K562 (cell line): ENCODE measurements at regions not wholly inside any gene's neighbourhood (a gene's known extent, or its start where the extent isn't known, plus 50 kb on each side); places are given as distances from the start of the nearest gene placed in this dataset.

Source experiments
- BCL6 ChIP-seq: fragments of 250-450 bp; sonication (Bioruptor Pico); IDR thresholded peaks from 2 replicates; pipeline ENCODE4 v1.4.0; 2020
- BHLHE40 ChIP-seq: IDR thresholded peaks from 2 replicates; pipeline ENCODE4 v1.6.1; 2011; ENCODE audit warnings: low read length, improper control_type of control experiment
- CHD1 ChIP-seq: fragments of 200-600 bp; sonication (generic); IDR thresholded peaks from one replicate; pipeline ENCODE4 v1.6.1; 2012; ENCODE audit warnings: mild to moderate bottlenecking, moderate library complexity, low read length, inconsistent platforms
- CXXC5 ChIP-seq: fragments of 250-450 bp; sonication (Bioruptor Pico); IDR thresholded peaks from 2 replicates; pipeline ENCODE4 v1.8.0; 2022; ENCODE audit warnings: inconsistent platforms, mild to moderate bottlenecking, moderate library complexity
- DMBX1 ChIP-seq: fragments of 250-450 bp; sonication (Bioruptor Pico); IDR thresholded peaks from 2 replicates; pipeline ENCODE4 v1.8.0; 2022; ENCODE audit warnings: inconsistent platforms, mild to moderate bottlenecking, moderate library complexity, borderline replicate concordance
- NFIC ChIP-seq: fragments of 450-650 bp; IDR thresholded peaks from 2 replicates; pipeline ENCODE4 v1.6.1; 2017; ENCODE audit warnings: mild to moderate bottlenecking, inconsistent platforms
- NR2C1 ChIP-seq, 2 experiments: fragments of 450-650 bp; IDR thresholded peaks; 2 replicates each; pipeline ENCODE4 v1.6.1; 2017; ENCODE audit warnings: mild to moderate bottlenecking in 2 of 2, antibody characterized with exemption in 1 of 2, inconsistent platforms in 1 of 2, missing compliant biosample characterization in 1 of 2, missing genetic modification characterization in 1 of 2
- NR2F6 ChIP-seq: fragments of 450-650 bp; formaldehyde crosslinking; IDR thresholded peaks from 2 replicates; pipeline ENCODE4 v1.4.0; 2020; ENCODE audit warnings: mild to moderate bottlenecking
- POLR2A ChIP-seq: fragments of 450-650 bp; conservative IDR thresholded peaks from 2 replicates; pipeline ENCODE4 v1.6.1; 2016
- SIRT6 ChIP-seq: IDR thresholded peaks from one replicate; pipeline ENCODE4 v1.6.1; 2012; ENCODE audit warnings: low read depth, mild to moderate bottlenecking, control low read depth, inconsistent platforms, low read length, moderate library complexity
- SRF ChIP-seq, 2 experiments: fragments of 250-450, 450-650 bp in 1 of 2; sonication (Bioruptor Pico) in 1 of 2; sonication (generic) in 1 of 2; formaldehyde crosslinking; IDR thresholded peaks; 2 replicates each; pipeline versions ENCODE4 v1.5.0 to v1.5.1; 2020 to 2022; ENCODE audit warnings: mild to moderate bottlenecking in 1 of 2, missing genetic modification reagents in 1 of 2
- TOE1 ChIP-seq, 2 experiments: fragments of 450-650 bp in 1 of 2; sonication (generic) in 1 of 2; formaldehyde crosslinking in 1 of 2; IDR thresholded peaks; 2 replicates each; pipeline versions ENCODE4 v1.7.1 to v1.8.0; 2016 to 2022; ENCODE audit warnings: borderline replicate concordance in 2 of 2, mild to moderate bottlenecking in 2 of 2, antibody characterized with exemption in 1 of 2, inconsistent platforms in 1 of 2, low read depth in 1 of 2, missing genetic modification reagents in 1 of 2, moderate library complexity in 1 of 2
- U2AF1 ChIP-seq: fragments of 200-400 bp; formaldehyde crosslinking; optimal IDR thresholded peaks from 2 replicates; pipeline ENCODE3; 2017; ENCODE audit warnings: mild to moderate bottlenecking, low read depth, low read length, moderate library complexity
- USF2 ChIP-seq: sonication (generic); formaldehyde crosslinking; IDR thresholded peaks from 2 replicates; pipeline ENCODE4 v1.5.0; 2020; ENCODE audit warnings: missing genetic modification reagents
- YY1 ChIP-seq, 3 experiments: IDR thresholded peaks; 2 replicates each; pipeline ENCODE4 v1.6.1; 2011; ENCODE audit warnings: low read length in 2 of 3, mild to moderate bottlenecking in 2 of 3, moderate library complexity in 2 of 3, borderline replicate concordance in 1 of 3, control low read depth in 1 of 3, low read depth in 1 of 3; ENCODE audit not compliant: insufficient read depth in 3 of 3, insufficient replicate concordance in 2 of 3, control insufficient read depth in 1 of 3, insufficient read length in 1 of 3; ENCODE audit errors: extremely low read depth in 1 of 3
- ZFPM2 ChIP-seq: fragments of 250-450 bp; sonication (Bioruptor Pico); IDR thresholded peaks from 2 replicates; pipeline ENCODE4 v1.5.1; 2022; ENCODE audit warnings: mild to moderate bottlenecking
- ZNF134 ChIP-seq: fragments of 250-450 bp; sonication (Bioruptor Pico); conservative IDR thresholded peaks from 2 replicates; pipeline ENCODE4 v1.4.0; 2020
- ZNF175 ChIP-seq: fragments of 200-800 bp; sonication (Bioruptor generic); IDR thresholded peaks from 2 replicates; pipeline ENCODE4 v1.6.1; 2016; ENCODE audit warnings: low read depth, mild to moderate bottlenecking, missing genetic modification characterization, missing compliant biosample characterization
- ZNF197 ChIP-seq: fragments of 200-800 bp; sonication (Bioruptor generic); IDR thresholded peaks from 2 replicates; pipeline ENCODE4 v1.6.1; 2016; ENCODE audit warnings: low read depth, missing genetic modification characterization, missing compliant biosample characterization
- ZNF347 ChIP-seq: fragments of 450-650 bp; formaldehyde crosslinking; IDR thresholded peaks from 2 replicates; pipeline ENCODE4 v1.4.0; 2020; ENCODE audit warnings: low read depth, mild to moderate bottlenecking, moderate library complexity
- ZNF589 ChIP-seq: fragments of 200-800 bp; sonication (Bioruptor generic); IDR thresholded peaks from 2 replicates; pipeline ENCODE4 v1.6.1; 2016; ENCODE audit warnings: low read depth, missing genetic modification characterization, missing compliant biosample characterization
- ZSCAN29 ChIP-seq: fragments of 450-650 bp; IDR thresholded peaks from 2 replicates; pipeline ENCODE4 v1.6.1; 2017
- TF ChIP-seq, protein P1 (sequence below): fragments of 450-650 bp; formaldehyde crosslinking; IDR thresholded peaks from 2 replicates; pipeline ENCODE4 v1.4.0; 2020; ENCODE audit warnings: mild to moderate bottlenecking, mixed read lengths
- TF ChIP-seq, protein P2 (sequence below): sonication (generic); formaldehyde crosslinking; IDR thresholded peaks from 2 replicates; pipeline ENCODE4 v1.8.1; 2023; ENCODE audit warnings: mild to moderate bottlenecking, missing genetic modification reagents

DNA sequence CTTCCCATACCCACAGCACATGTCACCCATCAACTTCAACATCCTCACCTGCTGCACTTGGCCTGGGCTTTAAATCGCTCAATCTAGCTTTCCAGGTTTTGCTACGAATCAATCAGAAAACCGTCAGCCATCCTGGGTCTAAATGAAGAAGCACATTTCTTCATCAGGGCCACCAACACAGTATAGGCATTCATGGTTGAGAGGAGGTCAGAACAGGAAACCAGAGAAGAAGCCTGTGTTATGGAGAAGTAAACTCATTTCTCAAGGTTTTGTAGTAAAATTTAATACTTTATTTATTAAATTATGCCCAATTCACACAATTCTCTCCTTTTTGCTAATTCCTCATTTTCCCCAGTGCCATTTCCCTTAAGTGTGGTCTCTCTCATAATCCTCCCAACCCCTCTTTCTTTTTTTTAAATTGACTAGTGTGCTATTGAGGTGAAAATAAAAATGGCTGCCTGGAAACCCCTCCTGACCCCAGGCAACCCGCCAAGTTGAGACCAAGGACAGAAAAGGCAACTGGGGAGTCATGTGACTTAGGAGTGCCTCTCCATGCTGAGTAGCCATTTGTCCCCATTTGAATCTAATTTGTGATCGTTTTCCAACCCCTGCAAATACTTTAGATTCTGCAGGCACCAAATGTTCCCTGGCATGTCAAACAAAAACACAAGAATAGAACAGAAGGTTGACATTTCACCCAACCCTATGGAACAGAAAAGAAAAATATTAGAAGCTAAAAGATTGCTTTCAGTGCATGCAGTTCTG lies 181.1 kb upstream of the NAMPT start (continued):
- TF ChIP-seq, protein P1, sequence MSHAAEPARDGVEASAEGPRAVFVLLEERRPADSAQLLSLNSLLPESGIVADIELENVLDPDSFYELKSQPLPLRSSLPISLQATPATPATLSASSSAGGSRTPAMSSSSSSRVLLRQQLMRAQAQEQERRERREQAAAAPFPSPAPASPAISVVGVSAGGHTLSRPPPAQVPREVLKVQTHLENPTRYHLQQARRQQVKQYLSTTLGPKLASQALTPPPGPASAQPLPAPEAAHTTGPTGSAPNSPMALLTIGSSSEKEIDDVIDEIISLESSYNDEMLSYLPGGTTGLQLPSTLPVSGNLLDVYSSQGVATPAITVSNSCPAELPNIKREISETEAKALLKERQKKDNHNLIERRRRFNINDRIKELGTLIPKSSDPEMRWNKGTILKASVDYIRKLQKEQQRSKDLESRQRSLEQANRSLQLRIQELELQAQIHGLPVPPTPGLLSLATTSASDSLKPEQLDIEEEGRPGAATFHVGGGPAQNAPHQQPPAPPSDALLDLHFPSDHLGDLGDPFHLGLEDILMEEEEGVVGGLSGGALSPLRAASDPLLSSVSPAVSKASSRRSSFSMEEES (CRISPR knock-in tag), result peak; percentile 93
- TF ChIP-seq NFIC, result peak; percentile 29; the same call in 1 of the 2 replicates
- TF ChIP-seq POLR2A, result no peak
- no peak for TF ChIP-seq BCL6 (CRISPR knock-in tag)
- TF ChIP-seq ZNF197 (CRISPR knock-in tag), result peak; percentile 63; the same call in 1 of the 2 replicates
- TF ChIP-seq CHD1, result no peak
- peak; percentile 79; the same call in 1 of the 2 replicates for TF ChIP-seq TOE1 (IDR thresholded peaks at IDR 0.05; ENCODE audit: borderline replicate concordance)
- no peak for TF ChIP-seq TOE1 (CRISPR knock-in tag; IDR thresholded peaks at IDR 0.05; ENCODE audit: borderline replicate concordance, low read depth)
- TF ChIP-seq ZNF347 (CRISPR knock-in tag), result no peak
- 0 out of 2 replicates have a peak, but pooled peaks have one; percentile 59 for TF ChIP-seq ZNF175 (CRISPR knock-in tag)
- no peak for TF ChIP-seq U2AF1
- no peak for TF ChIP-seq BHLHE40
- TF ChIP-seq SRF (CRISPR knock-in tag; IDR thresholded peaks at IDR 0.05), result 0 out of 4 replicates have a peak, but pooled peaks of 1 of the 2 experiments have one; percentile 23
- no peak for TF ChIP-seq SIRT6
- TF ChIP-seq ZNF589 (CRISPR knock-in tag), result 0 out of 2 replicates have a peak, but pooled peaks have one; percentile 17
- TF ChIP-seq NR2C1 (IDR thresholded peaks at IDR 0.05), result no peak
- 0 out of 2 replicates have a peak, but pooled peaks have one; percentile 21 for TF ChIP-seq NR2C1 (tag; IDR thresholded peaks at IDR 0.05)
- peak; percentile 44; the same call in 1 of the 2 replicates for TF ChIP-seq CXXC5 (CRISPR knock-in tag)
- TF ChIP-seq, protein P2, sequence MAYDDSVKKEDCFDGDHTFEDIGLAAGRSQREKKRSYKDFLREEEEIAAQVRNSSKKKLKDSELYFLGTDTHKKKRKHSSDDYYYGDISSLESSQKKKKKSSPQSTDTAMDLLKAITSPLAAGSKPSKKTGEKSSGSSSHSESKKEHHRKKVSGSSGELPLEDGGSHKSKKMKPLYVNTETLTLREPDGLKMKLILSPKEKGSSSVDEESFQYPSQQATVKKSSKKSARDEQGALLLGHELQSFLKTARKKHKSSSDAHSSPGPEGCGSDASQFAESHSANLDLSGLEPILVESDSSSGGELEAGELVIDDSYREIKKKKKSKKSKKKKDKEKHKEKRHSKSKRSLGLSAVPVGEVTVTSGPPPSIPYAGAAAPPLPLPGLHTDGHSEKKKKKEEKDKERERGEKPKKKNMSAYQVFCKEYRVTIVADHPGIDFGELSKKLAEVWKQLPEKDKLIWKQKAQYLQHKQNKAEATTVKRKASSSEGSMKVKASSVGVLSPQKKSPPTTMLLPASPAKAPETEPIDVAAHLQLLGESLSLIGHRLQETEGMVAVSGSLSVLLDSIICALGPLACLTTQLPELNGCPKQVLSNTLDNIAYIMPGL, result no peak
- TF ChIP-seq NR2F6 (CRISPR knock-in tag), result no peak
- peak; percentile 63 for TF ChIP-seq USF2
- TF ChIP-seq ZFPM2 (CRISPR knock-in tag), result no peak
- 0 out of 2 replicates have a peak, but pooled peaks have one; percentile 24 for TF ChIP-seq DMBX1 (CRISPR knock-in tag)
- TF ChIP-seq ZSCAN29, result no peak
- TF ChIP-seq ZNF134 (CRISPR knock-in tag), result no peak
- peak in 1 of 3 experiments; percentile 58 for TF ChIP-seq YY1 (IDR thresholded peaks at IDR 0.05; ENCODE audit: borderline replicate concordance in 1 of 3, control insufficient read depth in 1 of 3, extremely low read depth in 1 of 3, insufficient read depth in 3 of 3, insufficient read length in 1 of 3, insufficient replicate concordance in 2 of 3, low read depth in 1 of 3, low read length in 2 of 3)
